NCI-H2029 (cell line): ENCODE measurements at regions not wholly inside any gene's neighbourhood (a gene's known extent, or its start where the extent isn't known, plus 50 kb on each side); places are given as distances from the start of the nearest gene placed in this dataset.
"Not testable (repeated sequence)": the region's sequence is repeated elsewhere in the genome, so short reads cannot be mapped to it uniquely, and the experiment has no call there.

Experiments
- DNase-seq: peaks from one replicate; lab custom pipeline; 2025; lab: John Stamatoyannopoulos, UW

GRCh38 chr3:95752199-95752598 is 1062.2 kb upstream of the EPHA6 start:
- no peak for DNase-seq

GRCh38 chr3:95758707-95759106 is 1055.7 kb upstream of the EPHA6 start:
- no peak for DNase-seq

GRCh38 chr3:95759614-95760301 is 1054.6 kb upstream of the EPHA6 start:
- DNase-seq = no peak

GRCh38 chr3:95775486-95776094 is 1038.8 kb upstream of the EPHA6 start:
- no peak for DNase-seq

- no peak for DNase-seq
Observed at GRCh38 chr3:95781598-95781997, 1032.8 kb upstream of the EPHA6 start.

GRCh38 chr3:95789111-95789510 is 1025.3 kb upstream of the EPHA6 start:
- no peak for DNase-seq

GRCh38 chr3:95797081-95797480 is 1017.3 kb upstream of the EPHA6 start:
- DNase-seq = no peak

GRCh38 chr3:95798628-95799027 is 1015.8 kb upstream of the EPHA6 start:
- no peak for DNase-seq

GRCh38 chr3:95810462-95810861 is 1003.9 kb upstream of the EPHA6 start:
- DNase-seq = no peak

- DNase-seq = no peak
Observed at GRCh38 chr3:95813244-95813643, 1001.1 kb upstream of the EPHA6 start.

GRCh38 chr3:95815828-95816227 is 998.6 kb upstream of the EPHA6 start:
- DNase-seq = no peak

- no peak for DNase-seq
Observed at GRCh38 chr3:95826419-95826818, 988.0 kb upstream of the EPHA6 start.

GRCh38 chr3:95832146-95832545 is 982.2 kb upstream of the EPHA6 start:
- no peak for DNase-seq

- DNase-seq = not testable (repeated sequence)
Observed at GRCh38 chr3:95860628-95861027, 953.8 kb upstream of the EPHA6 start.

GRCh38 chr3:95883801-95884200 is 930.6 kb upstream of the EPHA6 start:
- DNase-seq = no peak

GRCh38 chr3:95886616-95887015 is 927.8 kb upstream of the EPHA6 start:
- DNase-seq = no peak

GRCh38 chr3:95887114-95887513 is 927.3 kb upstream of the EPHA6 start:
- DNase-seq = no peak

GRCh38 chr3:95894820-95895219 is 919.6 kb upstream of the EPHA6 start:
- no peak for DNase-seq

GRCh38 chr3:95899494-95899893 is 914.9 kb upstream of the EPHA6 start:
- no peak for DNase-seq

GRCh38 chr3:95899911-95900310 is 914.5 kb upstream of the EPHA6 start:
- no peak for DNase-seq

- no peak for DNase-seq
Observed at GRCh38 chr3:95901948-95902347, 912.4 kb upstream of the EPHA6 start.

GRCh38 chr3:95905182-95905581 is 909.2 kb upstream of the EPHA6 start:
- DNase-seq = no peak

- DNase-seq = no peak
Observed at GRCh38 chr3:95911767-95912166, 902.6 kb upstream of the EPHA6 start.
